ENCODE measurements at regions not wholly inside any gene's neighbourhood (a gene's known extent, or its start where the extent isn't known, plus 50 kb on each side); places are given as distances from the start of the nearest gene placed in this dataset.

GRCh38 chr13:89940383-89940782, 1407.1 kb upstream of the MIR17HG start:
- TF ChIP-seq GATA2 (IDR thresholded peaks at IDR 0.05; ENCODE audit: low read depth, low read length) (no peak), GATA3 (IDR thresholded peaks at IDR 0.05; ENCODE audit: low read depth, low read length) (no peak)

Data from SH-SY5Y (cell line).